HepG2 (cell line): ENCODE measurements at regions not wholly inside any gene's neighbourhood (a gene's known extent, or its start where the extent isn't known, plus 50 kb on each side); places are given as distances from the start of the nearest gene placed in this dataset.
"Not testable (repeated sequence)": the region's sequence is repeated elsewhere in the genome, so short reads cannot be mapped to it uniquely, and the experiment has no call there.

Experiments used
- ATAC-seq: fragments of 200-7000 bp; cut with Tn5 transposase; 3 replicates; pipeline ENCODE4 v1.9.1; 2020; ENCODE audit warnings: mild to moderate bottlenecking, moderate library complexity
- BruUV-seq: library from RNA; stranded (reverse); fragments of 400-500 nt; replicated peaks from 2 replicates; lab custom pipeline; 2021; lab: Mats Ljungman, UMichigan
- CTCF ChIA-PET: fragments of 300-600 bp; formaldehyde crosslinking; extraction: SDS; loops from one replicate; lab custom pipeline; 2021; ENCODE audit warnings: low total read pairs, inconsistent platforms, low intra/inter-chr PET ratio; lab: Yijun Ruan, JAX
- POLR2A ChIA-PET: fragments of 350-600 bp; sonication (Branson Sonifier 250); formaldehyde crosslinking; loops from one replicate; lab custom pipeline; 2020; ENCODE audit warnings: antibody characterized with exemption, inconsistent platforms; lab: Yijun Ruan, JAX
- DNase-seq: peaks from one replicate; pipeline ENCODE4 v3.0.0-alpha.2; 2015; ENCODE audit warnings: low spot score
- FAIRE-seq: peaks from 3 replicates; lab custom pipeline; 2011; peaks lifted over from hg19 to GRCh38; lab: Jason Lieb, UNC
- H2AFZ ChIP-seq: one replicate; pipeline ENCODE4 v1.6.1; 2011; ENCODE audit warnings: low read length, inconsistent platforms
- H3K27ac ChIP-seq: fragments of 300-600 bp; 3 replicates; pipeline ENCODE4 v1.8.0; 2011; ENCODE audit warnings: mixed run types, mild to moderate bottlenecking, mixed read lengths, low read length, inconsistent platforms; ENCODE audit not compliant: insufficient read depth; ENCODE audit errors: extremely low read length
- H3K27me3 ChIP-seq, 2 experiments: fragments of 200-600 bp in 1 of 2; 2 replicates in 1 of 2; 3 replicates in 1 of 2; pipeline versions ENCODE4 v1.6.0 to v1.8.0; 2011; ENCODE audit warnings: low read length in 2 of 2, mild to moderate bottlenecking in 2 of 2, moderate library complexity in 2 of 2, inconsistent platforms in 1 of 2; ENCODE audit not compliant: insufficient read depth in 2 of 2, control insufficient read depth in 1 of 2
- H3K36me3 ChIP-seq, 2 experiments: fragments of 200-600 bp in 1 of 2; replicated peaks in 1 of 2; 2 replicates in 1 of 2; 3 replicates in 1 of 2; pipeline versions ENCODE4 v1.5.1 to v1.8.0; 2011; ENCODE audit warnings: low read length in 2 of 2, inconsistent platforms in 1 of 2; ENCODE audit not compliant: insufficient read depth in 2 of 2, control insufficient read depth in 1 of 2
- H3K4me1 ChIP-seq: 2 replicates; pipeline ENCODE4 v1.5.1; 2012; ENCODE audit warnings: low read length, inconsistent platforms; ENCODE audit not compliant: insufficient read depth
- H3K4me2 ChIP-seq: 2 replicates; pipeline ENCODE4 v1.6.0; 2011; ENCODE audit warnings: low read depth, low read length, inconsistent platforms
- H3K4me3 ChIP-seq, 3 experiments: fragments of 200-600 bp in 1 of 3; sonication (generic), shearing (Covaris generic) in 1 of 3; replicated peaks in 1 of 3; 2 replicates each; pipeline ENCODE4 v1.5.1; 2011 to 2016; ENCODE audit warnings: low read length in 3 of 3, inconsistent platforms in 2 of 3, low read depth in 2 of 3, mild to moderate bottlenecking in 2 of 3, control low read depth in 1 of 3, mixed read lengths in 1 of 3; ENCODE audit not compliant: insufficient read depth in 1 of 3
- H3K79me2 ChIP-seq: one replicate; pipeline ENCODE4 v1.6.1; 2011; ENCODE audit warnings: low read length, inconsistent platforms; ENCODE audit not compliant: insufficient read depth
- H3K9ac ChIP-seq: 2 replicates; pipeline ENCODE4 v1.6.0; 2011; ENCODE audit warnings: mild to moderate bottlenecking, low read depth, low read length, inconsistent platforms; ENCODE audit not compliant: insufficient read depth
- H3K9me3 ChIP-seq: 2 replicates; pipeline ENCODE4 v1.5.1; 2012; ENCODE audit warnings: mild to moderate bottlenecking, low read length
- H4K20me1 ChIP-seq: 2 replicates; pipeline ENCODE4 v1.6.0; 2011; ENCODE audit warnings: inconsistent platforms, mild to moderate bottlenecking, low read length, moderate library complexity; ENCODE audit not compliant: insufficient read depth
- HNRNPL ChIP-seq: fragments of 200-400 bp; formaldehyde crosslinking; IDR thresholded peaks from 2 replicates; pipeline ENCODE4 v1.6.1; 2017; ENCODE audit warnings: mild to moderate bottlenecking, low read depth, low read length
- MNT ChIP-seq: fragments of 450-650 bp; IDR thresholded peaks from 2 replicates; pipeline ENCODE4 v1.6.1; 2016
- USF2 ChIP-seq, 2 experiments: sonication (generic) in 1 of 2; formaldehyde crosslinking in 1 of 2; IDR thresholded peaks; 2 replicates each; pipeline versions ENCODE4 v1.5.1 to v1.6.1; 2011 to 2020; ENCODE audit warnings: borderline replicate concordance in 1 of 2, low read depth in 1 of 2, low read length in 1 of 2, mild to moderate bottlenecking in 1 of 2, missing genetic modification reagents in 1 of 2, moderate library complexity in 1 of 2
- WGBS: methylation state at CpG from one replicate; pipeline ENCODE4 v1.1.6; 2017; ENCODE audit warnings: low lambda C conversion rate; 5-methylcytosine and 5-hydroxymethylcytosine counted together
- in situ Hi-C: cut with HindIII; loops from 2 replicates; pipeline ENCODE4 v1.10.0; 2017; ENCODE audit warnings: low pct_unique_long_range_greater_than_20kb; ENCODE audit not compliant: extremely low pct_ligation_motif_present
- intact Hi-C: fragments of 100-400 bp; cut with micrococcal nuclease; formaldehyde crosslinking; loops from one replicate; pipeline ENCODE4 v1.10.0; 2022; ENCODE audit not compliant: unreplicated experiment

- peaks cover 5% of the 10 kb centered on the region; the same call in 1 of the 2 replicates for H3K9me3 ChIP-seq
- in situ Hi-C loops (no loop called here), intact Hi-C loops (no loop called here)
- H3K27me3 ChIP-seq = no peaks in the 10 kb centered on the region; a peak in 1 of 5 replicates
- ChIA-PET CTCF (no interaction called here), POLR2A (no interaction called here)
- no peak overlapping the region for H3K9ac ChIP-seq
- H3K36me3 ChIP-seq = no peaks in the 10 kb centered on the region
- TF ChIP-seq HNRNPL (no peak), MNT (peak; percentile 65), USF2 (IDR thresholded peaks at IDR 0.05; ENCODE audit: low read depth, low read length) (peak; percentile 26; the same call in 1 of the 2 replicates), USF2 (CRISPR knock-in tag; IDR thresholded peaks at IDR 0.05; ENCODE audit: borderline replicate concordance) (no peak)
- no peaks in the 10 kb centered on the region for H3K4me1 ChIP-seq
- FAIRE-seq = no peak
- H3K27ac ChIP-seq = no peak overlapping the region
- H4K20me1 ChIP-seq = no peaks in the 10 kb centered on the region
- no peak overlapping the region for H3K4me2 ChIP-seq
- ATAC-seq = no peak
- DNase-seq = no peak
- WGBS = 7% methylated on average over 4 of the region's 4 CpGs
- H3K4me3 ChIP-seq = no peak overlapping the region
- BruUV-seq = no TSS peak
- H3K79me2 ChIP-seq = no peaks in the 10 kb centered on the region
- no peak overlapping the region for H2AFZ ChIP-seq
Observed at GRCh38 chr12:128040971-128041370, 226.0 kb upstream of the TMEM132C start.

- H3K4me1 ChIP-seq; in situ Hi-C loops; H3K9me3 ChIP-seq; H3K9ac ChIP-seq; POLR2A ChIA-PET; H3K4me2 ChIP-seq; FAIRE-seq; H2AFZ ChIP-seq; H3K36me3 ChIP-seq; DNase-seq; H3K27me3 ChIP-seq; CTCF ChIA-PET; H3K4me3 ChIP-seq; H3K79me2 ChIP-seq; BruUV-seq; H4K20me1 ChIP-seq; H3K27ac ChIP-seq; intact Hi-C loops; ATAC-seq; TF ChIP-seq USF2 (CRISPR knock-in tag; IDR thresholded peaks at IDR 0.05; ENCODE audit: borderline replicate concordance): not testable (repeated sequence)
- TF ChIP-seq USF2 (IDR thresholded peaks at IDR 0.05; ENCODE audit: low read depth, low read length) = peak; percentile 74
- TF ChIP-seq MNT = peak; percentile 63
- WGBS = 33% methylated on average over 4 of the region's 10 CpGs
Observed at GRCh38 chr12:128042283-128042682, 224.7 kb upstream of the TMEM132C start.
